ENCODE measurements at regions not wholly inside any gene's neighbourhood (a gene's known extent, or its start where the extent isn't known, plus 50 kb on each side); places are given as distances from the start of the nearest gene placed in this dataset.

DNA sequence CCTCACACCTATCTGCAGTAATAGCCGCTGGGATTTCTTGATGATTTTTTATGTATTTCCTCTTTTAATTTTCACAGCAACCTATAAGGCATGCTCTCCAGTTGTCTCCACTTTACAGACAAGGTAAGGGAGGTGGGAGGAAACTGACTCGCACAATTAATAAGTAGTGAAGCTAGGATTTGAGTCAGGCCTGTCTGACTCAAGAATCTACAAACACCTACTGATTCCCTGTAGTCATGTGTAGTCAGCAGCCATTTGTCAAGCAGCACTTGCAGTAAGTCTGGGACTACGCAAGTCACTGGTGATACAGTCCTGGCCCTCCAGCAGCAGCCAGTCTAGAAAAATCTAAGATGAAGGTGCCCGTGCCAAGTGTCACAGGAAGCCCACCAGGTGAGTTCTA is 193.6 kb upstream of the PKDCC start:
- TF ChIP-seq, protein P1, sequence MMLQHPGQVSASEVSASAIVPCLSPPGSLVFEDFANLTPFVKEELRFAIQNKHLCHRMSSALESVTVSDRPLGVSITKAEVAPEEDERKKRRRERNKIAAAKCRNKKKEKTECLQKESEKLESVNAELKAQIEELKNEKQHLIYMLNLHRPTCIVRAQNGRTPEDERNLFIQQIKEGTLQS (IDR thresholded peaks at IDR 0.05; ENCODE audit: borderline replicate concordance, extremely low read depth, low read depth, low read length), result no peak
- TF ChIP-seq POLR2A (IDR thresholded peaks at IDR 0.05; ENCODE audit: low read depth, low read length), result no peak

Measured in GM12878 (cell line).